H1 (cell line): ENCODE measurements at regions not wholly inside any gene's neighbourhood (a gene's known extent, or its start where the extent isn't known, plus 50 kb on each side); places are given as distances from the start of the nearest gene placed in this dataset.

Experiments used
- CBX5 ChIP-seq: fragments of 300-800, 300-1000 bp; sonication (generic); IDR thresholded peaks from 2 replicates; pipeline ENCODE4 v1.7.1; 2016; ENCODE audit warnings: antibody characterized with exemption, low read length, low read depth
- CHD1 ChIP-seq: IDR thresholded peaks from 2 replicates; pipeline ENCODE4 v1.6.1; 2012; ENCODE audit warnings: low read depth, low read length, improper control_type of control experiment
- EP300 ChIP-seq, 2 experiments: IDR thresholded peaks; 1 replicate in 1 of 2; 2 replicates in 1 of 2; pipeline ENCODE4 v1.6.1; 2011 to 2012; ENCODE audit warnings: low read depth in 2 of 2, low read length in 2 of 2, mild to moderate bottlenecking in 2 of 2, borderline replicate concordance in 1 of 2, inconsistent platforms in 1 of 2, moderate library complexity in 1 of 2
- GABPA ChIP-seq: IDR thresholded peaks from 2 replicates; pipeline ENCODE4 v1.6.1; 2011; ENCODE audit warnings: mild to moderate bottlenecking, low read length, moderate library complexity, borderline replicate concordance; ENCODE audit not compliant: insufficient read depth
- KDM4A ChIP-seq: IDR thresholded peaks from one replicate; pipeline ENCODE4 v1.7.1; 2012; ENCODE audit warnings: low read depth, mild to moderate bottlenecking, moderate library complexity, low read length, inconsistent platforms; ENCODE audit not compliant: severe bottlenecking
- RAD21 ChIP-seq, 2 experiments: IDR thresholded peaks in 1 of 2; conservative IDR thresholded peaks in 1 of 2; 2 replicates each; pipeline ENCODE4 v1.6.1; 2011; ENCODE audit warnings: low read depth in 2 of 2, low read length in 2 of 2, improper control_type of control experiment in 1 of 2, inconsistent platforms in 1 of 2, mild to moderate bottlenecking in 1 of 2, moderate library complexity in 1 of 2

DNA sequence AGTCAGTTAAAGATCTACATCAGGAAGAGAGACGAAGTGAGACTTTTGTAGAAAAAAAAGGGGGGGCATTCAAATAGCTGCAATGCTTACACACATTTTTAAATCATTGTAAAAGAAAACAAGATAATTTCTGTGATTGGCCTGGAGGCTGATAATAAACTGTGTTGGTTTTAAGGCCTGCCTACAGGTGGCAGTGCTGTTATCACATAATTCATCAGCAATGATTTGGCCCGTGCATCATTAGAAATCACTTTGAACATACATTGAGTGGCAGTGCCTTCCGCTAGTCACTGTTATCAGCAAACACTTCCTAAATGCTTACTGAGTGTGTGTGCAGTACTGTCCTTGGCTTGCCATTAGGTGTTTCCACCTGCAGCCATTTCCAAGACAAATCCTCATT, 831.9 kb downstream of the TRIML1 start (continued):
- TF ChIP-seq EP300 (IDR thresholded peaks at IDR 0.05; ENCODE audit: borderline replicate concordance in 1 of 2, low read depth in 2 of 2, low read length in 2 of 2): no peak
- TF ChIP-seq CBX5: no peak
- no peak for TF ChIP-seq GABPA
- TF ChIP-seq KDM4A: no peak
- TF ChIP-seq RAD21 (IDR thresholded peaks at IDR 0.05 in 1 of 2, conservative IDR thresholded peaks at IDR 0.05 in 1 of 2; ENCODE audit: low read depth in 2 of 2, low read length in 2 of 2): peak; percentile 39 to 59
- TF ChIP-seq CHD1: no peak
